CD14-positive monocyte (primary cell): ENCODE measurements at regions not wholly inside any gene's neighbourhood (a gene's known extent, or its start where the extent isn't known, plus 50 kb on each side); places are given as distances from the start of the nearest gene placed in this dataset.
"Not testable (repeated sequence)": the region's sequence is repeated elsewhere in the genome, so short reads cannot be mapped to it uniquely, and the experiment has no call there.

Experiments used
- DNase-seq, 3 donors: peaks; one replicate each; pipeline ENCODE4 v3.0.0-alpha.2; 2011 to 2022
- H2AFZ ChIP-seq: 2 replicates; pipeline ENCODE4 v1.6.0; 2012; ENCODE audit warnings: mild to moderate bottlenecking, low read depth, low read length, inconsistent platforms; ENCODE audit not compliant: insufficient read depth, poor library complexity, severe bottlenecking
- H3K27ac ChIP-seq, 2 donors: 1 replicate in 1 of 2; 2 replicates in 1 of 2; pipeline ENCODE4 v1.5.1; 2012 to 2013; ENCODE audit warnings: low read length in 2 of 2, control low read depth in 1 of 2, inconsistent platforms in 1 of 2, low read depth in 1 of 2, mild to moderate bottlenecking in 1 of 2
- H3K27me3 ChIP-seq, 2 donors: one replicate each; pipeline versions ENCODE4 v1.6.0 to v1.6.1; 2011 to 2013; ENCODE audit warnings: low read length in 2 of 2; ENCODE audit not compliant: control insufficient read depth in 2 of 2, insufficient read depth in 2 of 2
- H3K36me3 ChIP-seq, 2 donors: replicated peaks in 1 of 2; 1 replicate in 1 of 2; 2 replicates in 1 of 2; pipeline versions ENCODE4 v1.5.1 to v1.6.1; 2012 to 2013; ENCODE audit warnings: low read length in 2 of 2, control low read depth in 1 of 2, inconsistent platforms in 1 of 2, mild to moderate bottlenecking in 1 of 2; ENCODE audit not compliant: insufficient read depth in 2 of 2, control insufficient read depth in 1 of 2
- H3K4me1 ChIP-seq, 2 donors: 1 replicate in 1 of 2; 2 replicates in 1 of 2; pipeline versions ENCODE4 v1.5.1 to v1.6.1; 2012 to 2013; ENCODE audit warnings: low read length in 2 of 2, control low read depth in 1 of 2, inconsistent platforms in 1 of 2, mild to moderate bottlenecking in 1 of 2, moderate library complexity in 1 of 2; ENCODE audit not compliant: insufficient read depth in 2 of 2, control insufficient read depth in 1 of 2
- H3K4me2 ChIP-seq: replicated peaks from 2 replicates; pipeline ENCODE3; 2012; ENCODE audit warnings: low read length, moderate library complexity, mild to moderate bottlenecking; ENCODE audit not compliant: poor library complexity, severe bottlenecking; ENCODE audit errors: extremely low read depth
- H3K4me3 ChIP-seq, 3 experiments: fragments of 200-600 bp in 1 of 3; sonication (generic) in 1 of 3; replicated peaks in 1 of 3; 1 replicate in 2 of 3; 2 replicates in 1 of 3; pipeline ENCODE4 v1.5.1; 2011 to 2013; ENCODE audit warnings: low read length in 3 of 3, mild to moderate bottlenecking in 3 of 3, control low read depth in 2 of 3, low read depth in 2 of 3, inconsistent platforms in 1 of 3, moderate library complexity in 1 of 3
- H3K79me2 ChIP-seq: 2 replicates; pipeline ENCODE4 v1.6.0; 2012; ENCODE audit warnings: mild to moderate bottlenecking, control low read depth, inconsistent platforms, low read length, moderate library complexity; ENCODE audit not compliant: insufficient read depth
- H3K9ac ChIP-seq: 2 replicates; pipeline ENCODE4 v1.6.0; 2017; ENCODE audit warnings: low read length, mild to moderate bottlenecking; ENCODE audit not compliant: insufficient read depth, poor library complexity, severe bottlenecking
- H3K9me3 ChIP-seq, 2 donors: replicated peaks in 1 of 2; 1 replicate in 1 of 2; 2 replicates in 1 of 2; pipeline versions ENCODE4 v1.5.1 to v1.6.1; 2012 to 2013; ENCODE audit warnings: low read length in 2 of 2, control low read depth in 1 of 2; ENCODE audit not compliant: control insufficient read depth in 1 of 2, insufficient read depth in 1 of 2
- H4K20me1 ChIP-seq: 2 replicates; pipeline ENCODE4 v1.6.0; 2012; ENCODE audit warnings: mild to moderate bottlenecking, low read length, control low read depth, moderate library complexity; ENCODE audit not compliant: insufficient read depth
- H3K27ac Mint-ChIP-seq, 7 donors: one replicate each; pipeline ENCODE4 v1.8.0; 2020; ENCODE audit warnings: mild to moderate bottlenecking in 7 of 7, mixed read lengths in 7 of 7, moderate library complexity in 6 of 7, inconsistent platforms in 2 of 7
- H3K27me3 Mint-ChIP-seq, 3 donors: one replicate each; pipeline ENCODE4 v1.8.0; 2021 to 2022; ENCODE audit warnings: low read depth in 3 of 3, mild to moderate bottlenecking in 3 of 3, mixed read lengths in 3 of 3, moderate library complexity in 3 of 3, inconsistent platforms in 1 of 3
- H3K36me3 Mint-ChIP-seq, 2 donors: one replicate each; pipeline ENCODE4 v1.8.0; 2020; ENCODE audit warnings: mixed read lengths in 2 of 2, inconsistent platforms in 1 of 2, mild to moderate bottlenecking in 1 of 2
- H3K4me1 Mint-ChIP-seq: one replicate; pipeline ENCODE4 v1.8.0; 2020; ENCODE audit warnings: mild to moderate bottlenecking, mixed read lengths
- H3K4me3 Mint-ChIP-seq, 2 donors: one replicate each; pipeline ENCODE4 v1.8.0; 2020; ENCODE audit warnings: mild to moderate bottlenecking in 2 of 2, mixed read lengths in 2 of 2, moderate library complexity in 1 of 2
- H3K9me3 Mint-ChIP-seq, 7 donors: one replicate each; pipeline ENCODE4 v1.8.0; 2020 to 2022; ENCODE audit warnings: mixed read lengths in 7 of 7, mild to moderate bottlenecking in 6 of 7, moderate library complexity in 6 of 7, inconsistent platforms in 2 of 7
- WGBS: methylation state at CpG from one replicate; pipeline ENCODE4 v1.1.5; 2013; ENCODE audit warnings: missing lambda C conversion rate; ENCODE audit not compliant: insufficient coverage; 5-methylcytosine and 5-hydroxymethylcytosine counted together
- intact Hi-C, 2 donors: fragments of 100-400 bp; cut with micrococcal nuclease; formaldehyde crosslinking; loops; one replicate each; pipeline versions ENCODE4 v1.15.0 to v1.15.1; 2023
- TF ChIP-seq, protein P1 (sequence below): fragments of 200-600 bp; IDR thresholded peaks from one replicate; pipeline ENCODE4 v1.8.0; 2022; ENCODE audit warnings: antibody characterized with exemption, mild to moderate bottlenecking

DNA sequence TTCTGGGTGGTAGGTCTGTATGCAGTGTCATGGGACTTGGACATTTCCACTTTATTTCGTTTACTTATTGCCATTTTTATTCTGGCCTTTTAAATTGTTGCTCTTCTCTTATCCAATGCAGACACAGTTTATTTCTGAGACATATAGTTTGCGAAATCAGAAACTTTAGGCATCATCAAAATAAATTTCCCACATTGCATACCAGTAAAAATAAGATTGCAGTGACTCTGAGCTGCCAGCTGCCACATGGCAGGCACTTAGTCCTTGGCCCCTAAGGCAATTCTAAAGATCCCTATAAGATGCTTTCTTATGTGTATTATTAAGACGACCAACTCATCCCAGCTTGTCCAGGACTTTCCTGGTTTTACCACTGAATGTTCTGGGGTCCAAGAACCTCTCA lies 81.8 kb upstream of the ANKRD1 start:
- no peak overlapping the region for H3K27ac ChIP-seq
- H3K4me1 ChIP-seq, result no peaks in the 10 kb centered on the region
- WGBS, result no CpG with 5 or more reads among the region's 3 CpGs
- TF ChIP-seq, protein P1, sequence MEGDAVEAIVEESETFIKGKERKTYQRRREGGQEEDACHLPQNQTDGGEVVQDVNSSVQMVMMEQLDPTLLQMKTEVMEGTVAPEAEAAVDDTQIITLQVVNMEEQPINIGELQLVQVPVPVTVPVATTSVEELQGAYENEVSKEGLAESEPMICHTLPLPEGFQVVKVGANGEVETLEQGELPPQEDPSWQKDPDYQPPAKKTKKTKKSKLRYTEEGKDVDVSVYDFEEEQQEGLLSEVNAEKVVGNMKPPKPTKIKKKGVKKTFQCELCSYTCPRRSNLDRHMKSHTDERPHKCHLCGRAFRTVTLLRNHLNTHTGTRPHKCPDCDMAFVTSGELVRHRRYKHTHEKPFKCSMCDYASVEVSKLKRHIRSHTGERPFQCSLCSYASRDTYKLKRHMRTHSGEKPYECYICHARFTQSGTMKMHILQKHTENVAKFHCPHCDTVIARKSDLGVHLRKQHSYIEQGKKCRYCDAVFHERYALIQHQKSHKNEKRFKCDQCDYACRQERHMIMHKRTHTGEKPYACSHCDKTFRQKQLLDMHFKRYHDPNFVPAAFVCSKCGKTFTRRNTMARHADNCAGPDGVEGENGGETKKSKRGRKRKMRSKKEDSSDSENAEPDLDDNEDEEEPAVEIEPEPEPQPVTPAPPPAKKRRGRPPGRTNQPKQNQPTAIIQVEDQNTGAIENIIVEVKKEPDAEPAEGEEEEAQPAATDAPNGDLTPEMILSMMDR, result no peak
- H3K9me3 ChIP-seq, result no peaks in the 10 kb centered on the region
- no peak overlapping the region for H3K27ac Mint-ChIP-seq
- peak in 1 of 3 donors; percentile 29 for DNase-seq
- H3K4me1 Mint-ChIP-seq, result no peaks in the 10 kb centered on the region
- H3K79me2 ChIP-seq, result no peaks in the 10 kb centered on the region
- H3K9me3 Mint-ChIP-seq, result no peaks in the 10 kb centered on the region
- H4K20me1 ChIP-seq, result no peaks in the 10 kb centered on the region
- H3K36me3 Mint-ChIP-seq, result no peaks in the 10 kb centered on the region
- no peak overlapping the region for H3K4me2 ChIP-seq
- H3K27me3 ChIP-seq, result no peaks in the 10 kb centered on the region
- intact Hi-C loops, result loop anchor here in 1 of 2 donors (5.0 kb wide), 1 partner anchor 250 kb away; no protein-coding TSS in a partner anchor
- no peaks in the 10 kb centered on the region for H3K36me3 ChIP-seq
- H3K9ac ChIP-seq, result no peak overlapping the region
- no peak overlapping the region for H3K4me3 Mint-ChIP-seq
- no peak overlapping the region for H3K4me3 ChIP-seq
- no peak overlapping the region for H2AFZ ChIP-seq
- H3K27me3 Mint-ChIP-seq, result peaks cover 1 to 4% (median 1%) of the 10 kb centered on the region in 3 donors

DNA sequence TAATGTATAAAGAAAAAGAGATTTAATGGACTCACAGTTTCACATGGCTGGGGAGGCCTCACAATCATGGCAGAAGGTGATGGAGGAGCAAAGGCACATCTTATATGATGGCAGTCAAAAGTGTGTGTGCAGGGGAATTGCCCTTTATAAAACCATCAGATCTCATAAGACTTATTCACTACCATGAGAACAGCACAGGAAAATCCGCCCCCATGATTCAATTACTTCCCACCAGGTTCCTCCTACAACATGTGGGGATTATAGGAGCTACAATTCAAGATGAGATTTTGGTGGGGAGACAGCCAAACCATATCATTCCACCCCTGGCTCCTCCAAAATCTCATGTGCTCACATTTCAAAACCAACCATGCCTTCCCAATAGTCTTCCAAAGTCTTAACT lies 82.5 kb upstream of the ANKRD1 start:
- H3K27me3 ChIP-seq, H3K36me3 ChIP-seq, H3K36me3 Mint-ChIP-seq, H2AFZ ChIP-seq, H3K79me2 ChIP-seq, H3K4me1 ChIP-seq, H3K9me3 Mint-ChIP-seq, DNase-seq, H3K27ac ChIP-seq, H3K9me3 ChIP-seq, H3K4me2 ChIP-seq, H3K4me3 ChIP-seq, H3K9ac ChIP-seq, H3K4me3 Mint-ChIP-seq, H3K27me3 Mint-ChIP-seq, H3K4me1 Mint-ChIP-seq, H3K27ac Mint-ChIP-seq, H4K20me1 ChIP-seq: not testable (repeated sequence)
- WGBS, result no CpG with 5 or more reads among the region's 1 CpG
- intact Hi-C loops, result loop anchor here in 1 of 2 donors (5.0 kb wide), 1 partner anchor 249 kb away; no protein-coding TSS in a partner anchor

DNA sequence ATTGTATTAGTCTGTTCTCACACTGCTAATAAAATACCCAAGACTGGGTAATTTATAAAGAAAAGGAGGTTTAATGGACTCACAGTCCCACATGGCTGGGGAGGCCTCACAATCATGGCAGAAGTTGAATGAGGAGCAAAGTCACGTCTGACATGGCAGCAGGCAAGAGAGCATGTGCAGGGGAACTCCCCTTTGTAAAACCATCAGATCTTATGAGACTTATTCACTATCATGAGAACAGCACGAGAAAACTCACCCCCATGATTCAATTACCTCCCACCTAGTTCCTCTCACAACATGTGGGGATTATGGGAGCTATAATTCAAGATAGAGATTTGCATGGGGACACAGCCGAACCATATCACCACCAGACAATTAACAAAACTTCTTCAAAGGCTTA lies 84.4 kb upstream of the ANKRD1 start:
- H2AFZ ChIP-seq, intact Hi-C loops, H4K20me1 ChIP-seq, H3K27me3 Mint-ChIP-seq, H3K4me2 ChIP-seq, H3K4me1 ChIP-seq, H3K27me3 ChIP-seq, H3K36me3 ChIP-seq, H3K4me3 ChIP-seq, H3K79me2 ChIP-seq, H3K9me3 Mint-ChIP-seq, H3K9ac ChIP-seq, H3K27ac ChIP-seq, H3K9me3 ChIP-seq, H3K4me3 Mint-ChIP-seq, H3K27ac Mint-ChIP-seq, H3K4me1 Mint-ChIP-seq, H3K36me3 Mint-ChIP-seq: not testable (repeated sequence)
- peak in 1 of 3 donors; percentile 13 for DNase-seq
- WGBS, result no CpG with 5 or more reads among the region's 3 CpGs
